Breast epithelium (tissue), 3 donors: ENCODE measurements at regions not wholly inside any gene's neighbourhood (a gene's known extent, or its start where the extent isn't known, plus 50 kb on each side); places are given as distances from the start of the nearest gene placed in this dataset.

ENCODE experiments used
- POLR2A ChIP-seq: fragments of 450-650 bp; IDR thresholded peaks from one replicate; pipeline ENCODE4 v1.6.1; 2016; ENCODE audit warnings: antibody characterized with exemption, mild to moderate bottlenecking, moderate library complexity
- POLR2AphosphoS5 ChIP-seq, 3 donors: sonication (generic); formaldehyde crosslinking; IDR thresholded peaks; one replicate each; pipeline ENCODE4 v1.6.1; 2017; ENCODE audit warnings: antibody characterized with exemption in 3 of 3
- TF ChIP-seq, protein P1 (sequence below), 3 donors: fragments of 450-650 bp; IDR thresholded peaks; one replicate each; pipeline ENCODE4 v1.5.1; 2016 to 2017; ENCODE audit warnings: antibody characterized with exemption in 3 of 3, mild to moderate bottlenecking in 3 of 3, moderate library complexity in 3 of 3

DNA sequence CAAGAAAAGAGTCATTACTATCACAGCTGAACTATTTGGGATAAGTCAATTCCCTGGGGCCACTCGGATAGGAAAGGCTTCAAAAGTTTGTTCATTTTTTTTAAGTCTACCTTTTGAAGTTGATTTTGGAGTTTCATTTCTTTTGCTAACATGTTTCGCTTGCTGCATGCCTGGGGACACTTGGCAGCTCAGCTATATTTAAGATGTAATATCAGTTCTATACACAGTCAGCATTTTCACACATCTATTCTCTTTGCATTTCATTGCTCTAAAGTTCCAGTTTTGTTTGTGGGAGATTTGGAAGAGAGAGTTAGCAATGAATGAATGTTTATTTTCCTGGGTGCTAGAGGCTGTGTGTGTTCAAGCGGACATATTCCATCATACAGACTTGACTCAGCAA, 445.2 kb upstream of the GRAMD2B start:
- TF ChIP-seq POLR2A (no peak), POLR2AphosphoS5 (IDR thresholded peaks at IDR 0.05) (no peak)
- TF ChIP-seq, protein P1, sequence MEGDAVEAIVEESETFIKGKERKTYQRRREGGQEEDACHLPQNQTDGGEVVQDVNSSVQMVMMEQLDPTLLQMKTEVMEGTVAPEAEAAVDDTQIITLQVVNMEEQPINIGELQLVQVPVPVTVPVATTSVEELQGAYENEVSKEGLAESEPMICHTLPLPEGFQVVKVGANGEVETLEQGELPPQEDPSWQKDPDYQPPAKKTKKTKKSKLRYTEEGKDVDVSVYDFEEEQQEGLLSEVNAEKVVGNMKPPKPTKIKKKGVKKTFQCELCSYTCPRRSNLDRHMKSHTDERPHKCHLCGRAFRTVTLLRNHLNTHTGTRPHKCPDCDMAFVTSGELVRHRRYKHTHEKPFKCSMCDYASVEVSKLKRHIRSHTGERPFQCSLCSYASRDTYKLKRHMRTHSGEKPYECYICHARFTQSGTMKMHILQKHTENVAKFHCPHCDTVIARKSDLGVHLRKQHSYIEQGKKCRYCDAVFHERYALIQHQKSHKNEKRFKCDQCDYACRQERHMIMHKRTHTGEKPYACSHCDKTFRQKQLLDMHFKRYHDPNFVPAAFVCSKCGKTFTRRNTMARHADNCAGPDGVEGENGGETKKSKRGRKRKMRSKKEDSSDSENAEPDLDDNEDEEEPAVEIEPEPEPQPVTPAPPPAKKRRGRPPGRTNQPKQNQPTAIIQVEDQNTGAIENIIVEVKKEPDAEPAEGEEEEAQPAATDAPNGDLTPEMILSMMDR (IDR thresholded peaks at IDR 0.05): no peak
